ENCODE measurements at regions not wholly inside any gene's neighbourhood (a gene's known extent, or its start where the extent isn't known, plus 50 kb on each side); places are given as distances from the start of the nearest gene placed in this dataset.

DNA sequence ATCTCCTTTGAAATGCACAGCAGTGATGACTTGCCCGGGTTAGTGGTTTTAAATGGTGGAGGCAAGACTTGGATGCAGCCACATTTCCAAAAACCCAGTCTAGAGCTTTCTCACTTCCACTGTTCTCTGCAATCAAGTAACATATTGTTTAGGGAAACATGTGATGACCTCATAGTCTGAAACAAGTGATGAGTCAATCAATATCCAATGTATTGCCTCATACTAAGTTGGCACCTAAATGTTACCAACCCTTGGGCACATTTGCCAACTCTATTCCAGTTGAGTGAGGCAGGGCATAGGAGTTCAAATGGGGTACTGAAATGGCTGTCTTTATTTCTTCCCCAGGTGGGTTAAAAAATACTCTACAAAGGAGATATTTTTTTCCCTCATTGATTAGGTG is 1105.4 kb downstream of the VRK1 start:
- Histone ChIP-seq H3K9me3 (ENCODE audit: low read depth, low read length) (no peaks in the 10 kb centered on the region), H3K4me3 (ENCODE audit: low read length) (no peak overlapping the region), H3K27me3 (ENCODE audit: insufficient read depth, low read length) (no peaks in the 10 kb centered on the region), H3K4me1 (ENCODE audit: insufficient read depth, low read length) (no peaks in the 10 kb centered on the region)

DNA sequence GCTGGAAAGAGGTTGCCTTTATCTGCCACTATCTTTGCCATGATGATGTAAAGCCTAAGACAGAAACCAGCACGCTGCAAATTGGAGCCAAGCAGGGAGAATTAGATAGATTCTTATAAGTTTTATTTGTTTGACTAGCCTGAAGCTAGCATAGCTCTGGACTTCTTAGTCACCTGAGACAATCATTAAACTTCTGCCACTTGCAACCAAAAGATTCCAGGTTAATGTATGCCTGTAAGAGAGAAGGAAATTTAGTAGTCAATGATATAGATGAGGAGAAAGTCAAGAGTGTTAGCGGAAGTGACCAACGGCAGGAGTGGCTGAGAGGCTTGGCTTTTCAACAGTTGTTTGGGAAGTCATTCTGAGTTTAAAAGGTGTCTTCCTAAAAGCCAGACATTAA is 1106.6 kb downstream of the VRK1 start:
- H3K4me3 ChIP-seq (ENCODE audit: low read length), result no peak overlapping the region
- H3K27me3 ChIP-seq (ENCODE audit: insufficient read depth, low read length), result no peaks in the 10 kb centered on the region
- H3K9me3 ChIP-seq (ENCODE audit: low read depth, low read length), result peaks cover 9% of the 10 kb centered on the region
- no peaks in the 10 kb centered on the region for H3K4me1 ChIP-seq (ENCODE audit: insufficient read depth, low read length)

DNA sequence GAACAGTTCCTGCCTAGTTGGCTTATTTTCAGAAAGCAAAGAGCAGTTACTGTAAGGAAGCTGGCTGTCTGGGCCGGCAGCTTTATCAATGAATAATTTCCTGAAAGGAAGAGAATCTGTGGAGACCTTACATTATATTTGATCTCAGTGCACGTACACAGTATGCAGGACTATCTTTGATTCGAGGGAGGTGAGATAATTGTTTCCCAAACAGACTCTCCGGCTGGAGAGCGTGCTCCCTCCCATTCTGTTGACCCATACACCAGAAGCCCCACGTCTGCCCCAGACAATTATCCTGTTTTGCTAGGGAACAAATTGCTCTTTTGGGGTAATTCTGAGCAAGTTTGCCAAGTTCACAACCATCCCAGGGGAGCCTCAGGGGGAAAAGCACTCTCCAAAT is 1115.0 kb downstream of the VRK1 start:
- Histone ChIP-seq H3K27me3 (ENCODE audit: insufficient read depth, low read length) (no peaks in the 10 kb centered on the region), H3K4me3 (ENCODE audit: low read length) (no peak overlapping the region), H3K4me1 (ENCODE audit: insufficient read depth, low read length) (no peaks in the 10 kb centered on the region), H3K9me3 (ENCODE audit: low read depth, low read length) (peaks cover 10% of the 10 kb centered on the region)

DNA sequence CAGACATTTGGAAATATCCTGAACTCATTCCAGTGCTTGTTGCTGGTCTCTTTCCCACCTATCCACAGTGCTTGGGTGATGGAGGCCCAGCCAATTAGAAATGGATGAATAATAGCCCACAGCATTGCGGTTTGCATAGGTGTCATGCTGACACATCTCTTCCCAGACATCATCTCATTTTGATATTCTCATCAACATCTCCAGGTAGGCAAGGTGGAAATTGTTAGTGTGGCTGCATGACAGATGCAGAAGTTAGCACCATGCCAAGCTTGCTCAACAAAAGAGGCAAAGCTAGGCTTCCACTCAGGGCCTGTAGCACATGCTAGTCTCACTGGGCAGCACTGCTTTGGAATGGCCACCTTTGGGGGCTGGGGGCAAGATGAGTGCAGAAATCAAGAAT is 1118.9 kb downstream of the VRK1 start:
- no peak overlapping the region for H3K4me3 ChIP-seq (ENCODE audit: low read length)
- H3K9me3 ChIP-seq (ENCODE audit: low read depth, low read length), result no peaks in the 10 kb centered on the region
- H3K4me1 ChIP-seq (ENCODE audit: insufficient read depth, low read length), result no peaks in the 10 kb centered on the region
- no peaks in the 10 kb centered on the region for H3K27me3 ChIP-seq (ENCODE audit: insufficient read depth, low read length)

GRCh38 chr14:97916669-97917568 is 1119.7 kb downstream of the VRK1 start:
- Histone ChIP-seq H3K4me3 (ENCODE audit: low read length) (no peak overlapping the region), H3K4me1 (ENCODE audit: insufficient read depth, low read length) (no peaks in the 10 kb centered on the region), H3K27me3 (ENCODE audit: insufficient read depth, low read length) (no peaks in the 10 kb centered on the region), H3K9me3 (ENCODE audit: low read depth, low read length) (no peaks in the 10 kb centered on the region)

DNA sequence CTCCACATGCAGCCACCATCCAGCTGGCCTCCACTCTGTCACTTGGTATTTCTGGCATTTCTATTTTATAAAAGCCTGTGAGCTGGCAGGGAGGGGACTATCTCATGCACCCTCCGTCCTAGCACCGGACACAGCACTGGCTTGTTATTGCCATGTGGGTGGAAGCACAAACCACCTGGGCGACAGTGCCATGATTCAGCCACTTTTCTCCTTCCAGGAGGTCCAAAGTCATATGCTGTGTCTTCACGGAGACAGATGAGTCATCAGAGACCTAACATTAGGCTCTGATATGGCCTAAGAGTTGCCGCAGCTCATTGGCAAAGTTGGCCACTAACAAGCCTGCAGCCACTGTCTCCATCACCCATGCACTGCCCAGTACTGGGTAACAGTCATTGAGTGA is 1123.0 kb downstream of the VRK1 start:
- Histone ChIP-seq H3K4me1 (ENCODE audit: insufficient read depth, low read length) (no peaks in the 10 kb centered on the region), H3K9me3 (ENCODE audit: low read depth, low read length) (no peaks in the 10 kb centered on the region), H3K27me3 (ENCODE audit: insufficient read depth, low read length) (no peaks in the 10 kb centered on the region), H3K4me3 (ENCODE audit: low read length) (no peak overlapping the region)

DNA sequence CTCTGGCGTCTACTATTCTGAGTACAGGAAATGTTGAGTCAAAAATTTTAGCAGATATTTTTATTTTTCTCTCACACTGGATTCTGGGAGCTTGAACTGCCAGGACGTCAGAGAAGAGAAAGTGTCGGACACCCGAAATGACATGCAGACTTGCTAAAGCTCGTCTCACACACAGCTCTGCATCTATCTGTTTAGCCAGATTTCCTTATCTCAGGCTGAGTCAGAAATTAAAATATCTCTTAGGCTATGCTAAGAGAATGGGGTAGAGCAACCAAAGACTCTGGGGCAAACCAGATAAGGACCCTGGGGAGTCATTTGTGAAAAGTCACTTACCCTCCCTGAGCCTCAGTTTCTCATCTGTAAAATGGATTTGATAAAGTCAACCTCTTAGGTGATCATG is 1124.1 kb downstream of the VRK1 start:
- no peaks in the 10 kb centered on the region for H3K9me3 ChIP-seq (ENCODE audit: low read depth, low read length)
- no peaks in the 10 kb centered on the region for H3K27me3 ChIP-seq (ENCODE audit: insufficient read depth, low read length)
- H3K4me3 ChIP-seq (ENCODE audit: low read length), result no peak overlapping the region
- H3K4me1 ChIP-seq (ENCODE audit: insufficient read depth, low read length), result no peaks in the 10 kb centered on the region

- H3K27me3 ChIP-seq (ENCODE audit: insufficient read depth, low read length), result no peaks in the 10 kb centered on the region
- no peak overlapping the region for H3K4me3 ChIP-seq (ENCODE audit: low read length)
- H3K9me3 ChIP-seq (ENCODE audit: low read depth, low read length), result no peaks in the 10 kb centered on the region
- H3K4me1 ChIP-seq (ENCODE audit: insufficient read depth, low read length), result no peaks in the 10 kb centered on the region
Measured at GRCh38 chr14:97924922-97925613, 1127.9 kb downstream of the VRK1 start.

GRCh38 chr14:97930166-97930565 is 1133.0 kb downstream of the VRK1 start:
- Histone ChIP-seq H3K9me3 (ENCODE audit: low read depth, low read length) (no peaks in the 10 kb centered on the region), H3K27me3 (ENCODE audit: insufficient read depth, low read length) (no peaks in the 10 kb centered on the region)

DNA sequence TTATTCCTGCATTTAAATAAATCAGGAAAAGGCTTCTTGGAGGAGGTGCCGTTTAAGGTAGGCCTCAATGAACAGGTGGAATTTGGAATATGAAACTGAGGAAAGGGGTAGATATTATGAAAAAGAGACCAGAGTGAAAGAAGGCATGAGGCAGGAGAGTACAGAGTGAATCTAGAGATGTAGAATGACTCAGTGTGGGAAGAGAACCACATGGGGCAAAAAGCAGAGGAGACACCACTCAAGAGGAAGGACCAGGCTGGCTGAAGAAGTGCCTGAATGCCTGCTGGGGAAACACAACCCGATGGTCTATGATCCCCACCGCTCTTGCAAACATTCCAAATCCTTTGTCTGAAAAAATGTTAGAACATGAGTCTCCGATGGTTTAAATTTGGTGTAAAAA is 1134.1 kb downstream of the VRK1 start:
- no peaks in the 10 kb centered on the region for H3K9me3 ChIP-seq (ENCODE audit: low read depth, low read length)
- no peak overlapping the region for H3K4me3 ChIP-seq (ENCODE audit: low read length)
- no peaks in the 10 kb centered on the region for H3K27me3 ChIP-seq (ENCODE audit: insufficient read depth, low read length)
- no peaks in the 10 kb centered on the region for H3K4me1 ChIP-seq (ENCODE audit: insufficient read depth, low read length)

More at GRCh38 chr14:97930166-97930565, 1133.0 kb downstream of the VRK1 start:
- H3K4me3 ChIP-seq (ENCODE audit: low read length), result no peak overlapping the region
- H3K4me1 ChIP-seq (ENCODE audit: insufficient read depth, low read length), result no peaks in the 10 kb centered on the region

DNA sequence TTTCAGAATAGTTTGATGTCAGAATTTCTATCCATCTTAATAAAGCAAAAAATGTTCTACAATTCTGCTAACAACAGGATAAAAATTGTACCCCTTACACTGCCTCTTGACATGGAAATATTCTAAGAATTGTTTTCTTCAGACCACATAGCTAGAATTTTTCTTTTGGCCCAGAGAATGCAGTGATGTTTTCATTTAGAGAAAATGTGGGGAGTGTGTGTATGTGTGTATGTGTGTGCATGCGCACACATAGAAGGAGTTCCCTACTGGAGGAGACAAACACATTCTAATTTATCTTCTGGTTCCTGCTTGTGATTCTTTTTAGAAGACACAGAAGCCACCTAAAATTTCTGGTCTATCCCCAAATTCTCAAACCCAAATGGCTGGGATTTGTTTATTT is 1145.7 kb downstream of the VRK1 start:
- no peak overlapping the region for H3K4me3 ChIP-seq (ENCODE audit: low read length)

GRCh38 chr14:97943619-97944018 is 1146.4 kb downstream of the VRK1 start:
- no peak overlapping the region for H3K4me3 ChIP-seq (ENCODE audit: low read length)
- no peaks in the 10 kb centered on the region for H3K27me3 ChIP-seq (ENCODE audit: insufficient read depth, low read length)
- no peaks in the 10 kb centered on the region for H3K9me3 ChIP-seq (ENCODE audit: low read depth, low read length)
- no peaks in the 10 kb centered on the region for H3K4me1 ChIP-seq (ENCODE audit: insufficient read depth, low read length)

More for the DNA sequence above, 1145.7 kb downstream of the VRK1 start:
- no peaks in the 10 kb centered on the region for H3K27me3 ChIP-seq (ENCODE audit: insufficient read depth, low read length)
- H3K4me1 ChIP-seq (ENCODE audit: insufficient read depth, low read length), result no peaks in the 10 kb centered on the region
- H3K9me3 ChIP-seq (ENCODE audit: low read depth, low read length), result no peaks in the 10 kb centered on the region

GRCh38 chr14:97944380-97944779 is 1147.2 kb downstream of the VRK1 start:
- Histone ChIP-seq H3K4me3 (ENCODE audit: low read length) (no peak overlapping the region), H3K9me3 (ENCODE audit: low read depth, low read length) (no peaks in the 10 kb centered on the region), H3K27me3 (ENCODE audit: insufficient read depth, low read length) (no peaks in the 10 kb centered on the region), H3K4me1 (ENCODE audit: insufficient read depth, low read length) (no peaks in the 10 kb centered on the region)

DNA sequence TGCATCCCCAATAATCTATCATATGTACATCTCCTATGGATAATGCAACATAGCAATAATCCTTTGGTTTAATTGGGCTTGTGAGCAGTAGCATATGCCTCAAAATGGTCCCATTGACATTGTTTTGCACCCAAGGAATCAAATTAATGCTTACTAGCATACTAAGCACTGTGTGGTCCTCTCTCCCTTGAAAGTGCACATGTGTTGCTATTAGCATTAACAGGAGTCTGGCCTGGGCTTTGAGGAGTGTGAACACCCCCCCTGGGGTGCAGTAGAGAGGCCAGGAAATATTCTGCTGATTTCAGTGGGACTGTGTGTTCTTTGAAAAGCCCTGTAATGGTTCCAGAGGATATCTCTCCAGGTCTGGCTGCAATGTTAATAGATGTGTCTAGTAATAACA is 1148.4 kb downstream of the VRK1 start:
- Histone ChIP-seq H3K4me3 (ENCODE audit: low read length) (no peak overlapping the region), H3K9me3 (ENCODE audit: low read depth, low read length) (no peaks in the 10 kb centered on the region), H3K4me1 (ENCODE audit: insufficient read depth, low read length) (no peaks in the 10 kb centered on the region), H3K27me3 (ENCODE audit: insufficient read depth, low read length) (no peaks in the 10 kb centered on the region)

- no peaks in the 10 kb centered on the region for H3K27me3 ChIP-seq (ENCODE audit: insufficient read depth, low read length)
- H3K4me3 ChIP-seq (ENCODE audit: low read length), result no peak overlapping the region
- no peaks in the 10 kb centered on the region for H3K9me3 ChIP-seq (ENCODE audit: low read depth, low read length)
- no peaks in the 10 kb centered on the region for H3K4me1 ChIP-seq (ENCODE audit: insufficient read depth, low read length)
Measured at GRCh38 chr14:97946240-97946639, 1149.1 kb downstream of the VRK1 start.

- no peaks in the 10 kb centered on the region for H3K4me1 ChIP-seq (ENCODE audit: insufficient read depth, low read length)
- H3K27me3 ChIP-seq (ENCODE audit: insufficient read depth, low read length), result no peaks in the 10 kb centered on the region
- H3K9me3 ChIP-seq (ENCODE audit: low read depth, low read length), result no peaks in the 10 kb centered on the region
- no peak overlapping the region for H3K4me3 ChIP-seq (ENCODE audit: low read length)
Measured at GRCh38 chr14:97946641-97947040, 1149.5 kb downstream of the VRK1 start.
